ENCODE measurements at regions not wholly inside any gene's neighbourhood (a gene's known extent, or its start where the extent isn't known, plus 50 kb on each side); places are given as distances from the start of the nearest gene placed in this dataset.

- Histone ChIP-seq H3K79me2 (ENCODE audit: control insufficient read depth, insufficient read depth, low read length) (no peaks in the 10 kb centered on the region), H2AFZ (ENCODE audit: low read depth, low read length) (no peak overlapping the region), H3K9me1 (replicated peaks; ENCODE audit: control insufficient read depth, extremely low read depth, insufficient read depth, low read length) (no peaks in the 10 kb centered on the region), H3K9ac (replicated peaks; ENCODE audit: extremely low read depth, insufficient read depth, low read length) (no peak overlapping the region), H3K27me3 (ENCODE audit: control insufficient read depth in 2 of 2, insufficient read depth in 2 of 2, low read length in 2 of 2) (no peaks in the 10 kb centered on the region), H3K27ac (ENCODE audit: insufficient read depth, low read depth, low read length) (no peak overlapping the region), H4K20me1 (replicated peaks; ENCODE audit: control insufficient read depth, extremely low read depth, insufficient read depth, low read length) (no peaks in the 10 kb centered on the region), H3K4me2 (ENCODE audit: insufficient read depth, low read length) (no peak overlapping the region), H3K4me3 (replicated peaks in 1 of 3; ENCODE audit: insufficient read depth in 1 of 3, low read depth in 1 of 3, low read length in 3 of 3) (no peak overlapping the region), H3K9me3 (replicated peaks; ENCODE audit: control insufficient read depth, insufficient read depth, low read length) (no peaks in the 10 kb centered on the region), H3K36me3 (ENCODE audit: control insufficient read depth in 2 of 2, extremely low read depth in 1 of 2, insufficient read depth in 2 of 2, low read length in 2 of 2) (no peaks in the 10 kb centered on the region), H3K4me1 (ENCODE audit: control insufficient read depth, extremely low read depth, insufficient read depth, low read length) (peaks cover 10% of the 10 kb centered on the region)
- dilution Hi-C loops (cut with MboI; ENCODE audit: extremely low pct_ligation_motif_present, low sequenced_read_pairs), result no loop called here
- TF ChIP-seq POLR2AphosphoS5 (IDR thresholded peaks at IDR 0.05; ENCODE audit: insufficient read depth, low read depth, low read length), result no peak
- no peak for TF ChIP-seq JUN (IDR thresholded peaks at IDR 0.05; ENCODE audit: borderline replicate concordance, insufficient read depth, insufficient read length, low read depth)
- no peak for TF ChIP-seq FOS (IDR thresholded peaks at IDR 0.05; ENCODE audit: borderline replicate concordance, insufficient read depth, low read length)
- no peak for TF ChIP-seq GATA2 (IDR thresholded peaks at IDR 0.05; ENCODE audit: insufficient read depth, insufficient read length, low read depth, low read length)
- no peak for TF ChIP-seq EZH2 (IDR thresholded peaks at IDR 0.05; ENCODE audit: borderline replicate concordance, low read depth, low read length, severe bottlenecking)
- TF ChIP-seq MYC (IDR thresholded peaks at IDR 0.05; ENCODE audit: low read depth, low read length), result no peak
- TF ChIP-seq MAX (IDR thresholded peaks at IDR 0.05; ENCODE audit: insufficient read depth, insufficient read length), result no peak
- TF ChIP-seq POLR2A (IDR thresholded peaks at IDR 0.05; ENCODE audit: low read depth, low read length), result no peak
- TF ChIP-seq CTCF (IDR thresholded peaks at IDR 0.05; ENCODE audit: extremely low read depth in 1 of 2, insufficient read depth in 1 of 2, low read depth in 1 of 2, low read length in 2 of 2), result no peak
- ChIA-PET CTCF (no interaction called here), POLR2A (no interaction called here)
- FAIRE-seq (no peak), DNase-seq (ENCODE audit: low read depth, low spot score) (no peak)
- no TSS peak for BruUV-seq (replicated peaks)
- intact Hi-C loops (cut with micrococcal nuclease), result no loop called here
Measured at GRCh38 chr7:155954550-155955366, 142.5 kb upstream of the SHH start.
